ENCODE measurements at regions not wholly inside any gene's neighbourhood (a gene's known extent, or its start where the extent isn't known, plus 50 kb on each side); places are given as distances from the start of the nearest gene placed in this dataset.

DNA sequence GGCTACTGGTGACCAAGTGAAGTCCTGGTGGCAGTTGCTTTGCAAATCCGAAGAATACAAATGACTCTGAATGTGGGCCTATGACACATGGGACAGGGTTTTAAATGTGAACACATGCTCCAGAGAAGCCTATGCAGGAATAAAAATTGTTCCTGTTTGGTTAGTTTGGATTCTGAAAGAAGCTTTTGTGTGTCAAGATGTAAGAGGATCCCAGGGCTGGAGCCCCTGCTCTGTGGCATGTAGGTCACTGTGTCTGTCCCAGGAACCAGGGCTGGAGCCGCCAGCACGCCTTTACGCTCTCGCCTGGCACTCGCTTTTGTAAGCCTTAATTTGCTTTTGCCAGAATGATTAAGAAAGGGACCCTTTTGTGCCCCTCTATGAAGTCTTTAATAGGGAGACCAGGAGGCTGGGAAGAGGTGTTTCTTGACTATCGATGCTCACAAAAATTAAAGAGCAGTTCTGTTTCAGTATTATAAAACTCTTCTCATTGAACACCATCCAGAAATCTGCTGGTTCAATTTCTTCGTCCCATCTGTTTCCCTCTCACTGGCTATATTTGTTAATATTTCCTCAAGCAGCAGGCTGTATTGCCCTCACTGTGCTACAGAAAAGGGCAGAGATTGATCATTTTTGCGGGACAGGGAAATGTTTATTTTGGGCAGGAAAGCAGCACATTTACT lies 532.7 kb upstream of the POU3F3 start:
- no peaks in the 10 kb centered on the region for H3K27me3 ChIP-seq (ENCODE audit: insufficient read depth, low read length)
- intact Hi-C loops (cut with micrococcal nuclease): no loop called here

More for the DNA sequence above, 532.7 kb upstream of the POU3F3 start:
- RAD21 ChIA-PET (ENCODE audit: low non-redundant PET in 1 of 2, low total read pairs in 2 of 2, uncharacterized antibody in 2 of 2, unreplicated experiment in 2 of 2): no interaction called here
- Histone ChIP-seq H3K4me1 (ENCODE audit: control insufficient read depth in 1 of 2, insufficient read depth in 2 of 2, low read length in 2 of 2) (no peaks in the 10 kb centered on the region), H3K9me3 (ENCODE audit: control insufficient read depth in 1 of 2, insufficient read depth in 1 of 2, low read depth in 1 of 2, low read length in 2 of 2) (peaks cover 5 to 36% of the 10 kb centered on the region in 2 experiments; a peak in 2 of 4 replicates), H3K9ac (ENCODE audit: low read length) (no peak overlapping the region), H3K9me2 (ENCODE audit: insufficient read depth) (no peaks in the 10 kb centered on the region), H3K27ac (ENCODE audit: low read depth, low read length) (no peak overlapping the region), H3K4me3 (replicated peaks in 1 of 2; ENCODE audit: low read depth in 1 of 2, low read length in 2 of 2) (no peak overlapping the region), H2AFZ (ENCODE audit: low read depth, low read length, poor library complexity, severe bottlenecking) (no peak overlapping the region), H4K20me1 (ENCODE audit: insufficient read depth) (no peaks in the 10 kb centered on the region), H3K36me3 (ENCODE audit: control insufficient read depth in 1 of 2, insufficient read depth in 2 of 2, low read length in 2 of 2) (no peaks in the 10 kb centered on the region), H3K79me2 (ENCODE audit: insufficient read depth, low read length) (no peaks in the 10 kb centered on the region), H3K4me2 (ENCODE audit: low read length) (no peak overlapping the region)
- no TSS peak for BruUV-seq (replicated peaks)
- POLR2A ChIA-PET: no interaction called here
- TF ChIP-seq, protein P1, sequence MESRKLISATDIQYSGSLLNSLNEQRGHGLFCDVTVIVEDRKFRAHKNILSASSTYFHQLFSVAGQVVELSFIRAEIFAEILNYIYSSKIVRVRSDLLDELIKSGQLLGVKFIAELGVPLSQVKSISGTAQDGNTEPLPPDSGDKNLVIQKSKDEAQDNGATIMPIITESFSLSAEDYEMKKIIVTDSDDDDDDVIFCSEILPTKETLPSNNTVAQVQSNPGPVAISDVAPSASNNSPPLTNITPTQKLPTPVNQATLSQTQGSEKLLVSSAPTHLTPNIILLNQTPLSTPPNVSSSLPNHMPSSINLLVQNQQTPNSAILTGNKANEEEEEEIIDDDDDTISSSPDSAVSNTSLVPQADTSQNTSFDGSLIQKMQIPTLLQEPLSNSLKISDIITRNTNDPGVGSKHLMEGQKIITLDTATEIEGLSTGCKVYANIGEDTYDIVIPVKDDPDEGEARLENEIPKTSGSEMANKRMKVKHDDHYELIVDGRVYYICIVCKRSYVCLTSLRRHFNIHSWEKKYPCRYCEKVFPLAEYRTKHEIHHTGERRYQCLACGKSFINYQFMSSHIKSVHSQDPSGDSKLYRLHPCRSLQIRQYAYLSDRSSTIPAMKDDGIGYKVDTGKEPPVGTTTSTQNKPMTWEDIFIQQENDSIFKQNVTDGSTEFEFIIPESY (IDR thresholded peaks at IDR 0.05; ENCODE audit: extremely low read depth, insufficient replicate concordance, low read length): no peak
- TF ChIP-seq POLR2A (IDR thresholded peaks at IDR 0.05; ENCODE audit: borderline replicate concordance, extremely low read depth, insufficient read depth, insufficient read length) (no peak), ELF1 (IDR thresholded peaks at IDR 0.05; ENCODE audit: borderline replicate concordance, low read depth) (no peak), CBX3 (IDR thresholded peaks at IDR 0.05; ENCODE audit: low read depth) (no peak), SP1 (IDR thresholded peaks at IDR 0.05; ENCODE audit: low read depth) (no peak), CEBPB (IDR thresholded peaks at IDR 0.05; ENCODE audit: low read depth) (no peak), EZH2 (IDR thresholded peaks at IDR 0.05) (no peak), SIN3A (IDR thresholded peaks at IDR 0.05; ENCODE audit: low read depth) (no peak), FOSL1 (IDR thresholded peaks at IDR 0.05; ENCODE audit: low read depth) (no peak), SRF (IDR thresholded peaks at IDR 0.05; ENCODE audit: low read depth) (no peak)
- TF ChIP-seq, protein P2, sequence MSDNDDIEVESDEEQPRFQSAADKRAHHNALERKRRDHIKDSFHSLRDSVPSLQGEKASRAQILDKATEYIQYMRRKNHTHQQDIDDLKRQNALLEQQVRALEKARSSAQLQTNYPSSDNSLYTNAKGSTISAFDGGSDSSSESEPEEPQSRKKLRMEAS (IDR thresholded peaks at IDR 0.05): no peak
- TF ChIP-seq, protein P3, sequence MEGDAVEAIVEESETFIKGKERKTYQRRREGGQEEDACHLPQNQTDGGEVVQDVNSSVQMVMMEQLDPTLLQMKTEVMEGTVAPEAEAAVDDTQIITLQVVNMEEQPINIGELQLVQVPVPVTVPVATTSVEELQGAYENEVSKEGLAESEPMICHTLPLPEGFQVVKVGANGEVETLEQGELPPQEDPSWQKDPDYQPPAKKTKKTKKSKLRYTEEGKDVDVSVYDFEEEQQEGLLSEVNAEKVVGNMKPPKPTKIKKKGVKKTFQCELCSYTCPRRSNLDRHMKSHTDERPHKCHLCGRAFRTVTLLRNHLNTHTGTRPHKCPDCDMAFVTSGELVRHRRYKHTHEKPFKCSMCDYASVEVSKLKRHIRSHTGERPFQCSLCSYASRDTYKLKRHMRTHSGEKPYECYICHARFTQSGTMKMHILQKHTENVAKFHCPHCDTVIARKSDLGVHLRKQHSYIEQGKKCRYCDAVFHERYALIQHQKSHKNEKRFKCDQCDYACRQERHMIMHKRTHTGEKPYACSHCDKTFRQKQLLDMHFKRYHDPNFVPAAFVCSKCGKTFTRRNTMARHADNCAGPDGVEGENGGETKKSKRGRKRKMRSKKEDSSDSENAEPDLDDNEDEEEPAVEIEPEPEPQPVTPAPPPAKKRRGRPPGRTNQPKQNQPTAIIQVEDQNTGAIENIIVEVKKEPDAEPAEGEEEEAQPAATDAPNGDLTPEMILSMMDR (IDR thresholded peaks at IDR 0.05 in 2 of 3, conservative IDR thresholded peaks at IDR 0.05 in 1 of 3; ENCODE audit: borderline replicate concordance in 1 of 3, insufficient read depth in 1 of 3, low read depth in 2 of 3, low read length in 2 of 3): no peak
- CTCF ChIA-PET: no interaction called here
- no peak for DNase-seq (ENCODE audit: low read depth, low spot score)
- ATAC-seq: no peak
